Stimulated activated CD8-positive, alpha-beta memory T cell treated with anti-CD3 and anti-CD28 coated beads, Interleukin-7, amount 100 ng/mL, for 48 hours (primary cell): ENCODE measurements at regions not wholly inside any gene's neighbourhood (a gene's known extent, or its start where the extent isn't known, plus 50 kb on each side); places are given as distances from the start of the nearest gene placed in this dataset.

ENCODE experiments used
- DNase-seq, 2 donors: peaks; one replicate each; pipeline ENCODE4 v3.0.0-alpha.2; 2020; ENCODE audit warnings: low read depth in 1 of 2; ENCODE audit errors: extremely low read depth in 1 of 2

DNA sequence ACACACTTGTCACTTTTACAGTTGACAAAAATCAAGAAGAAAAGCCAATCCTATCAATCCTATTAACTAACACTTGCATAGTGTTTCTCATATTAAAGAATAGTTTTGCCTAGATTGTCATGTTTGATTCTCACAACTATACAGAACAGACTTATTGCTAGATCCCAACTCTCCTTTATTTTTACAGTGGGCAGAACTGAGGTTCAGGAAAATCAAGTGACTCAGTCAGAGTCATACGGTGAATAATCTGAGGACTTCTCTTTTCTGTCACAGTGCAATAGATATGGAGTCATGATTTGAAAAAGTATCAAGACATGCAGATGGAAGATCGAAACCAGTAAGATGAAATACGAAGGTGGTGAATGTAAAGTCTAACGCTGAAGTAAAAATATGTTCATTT lies 195.1 kb upstream of the CITED2 start:
- no peak for DNase-seq

- no peak for DNase-seq
Observed at GRCh38 chr6:139568956-139569538, 194.6 kb upstream of the CITED2 start.

DNA sequence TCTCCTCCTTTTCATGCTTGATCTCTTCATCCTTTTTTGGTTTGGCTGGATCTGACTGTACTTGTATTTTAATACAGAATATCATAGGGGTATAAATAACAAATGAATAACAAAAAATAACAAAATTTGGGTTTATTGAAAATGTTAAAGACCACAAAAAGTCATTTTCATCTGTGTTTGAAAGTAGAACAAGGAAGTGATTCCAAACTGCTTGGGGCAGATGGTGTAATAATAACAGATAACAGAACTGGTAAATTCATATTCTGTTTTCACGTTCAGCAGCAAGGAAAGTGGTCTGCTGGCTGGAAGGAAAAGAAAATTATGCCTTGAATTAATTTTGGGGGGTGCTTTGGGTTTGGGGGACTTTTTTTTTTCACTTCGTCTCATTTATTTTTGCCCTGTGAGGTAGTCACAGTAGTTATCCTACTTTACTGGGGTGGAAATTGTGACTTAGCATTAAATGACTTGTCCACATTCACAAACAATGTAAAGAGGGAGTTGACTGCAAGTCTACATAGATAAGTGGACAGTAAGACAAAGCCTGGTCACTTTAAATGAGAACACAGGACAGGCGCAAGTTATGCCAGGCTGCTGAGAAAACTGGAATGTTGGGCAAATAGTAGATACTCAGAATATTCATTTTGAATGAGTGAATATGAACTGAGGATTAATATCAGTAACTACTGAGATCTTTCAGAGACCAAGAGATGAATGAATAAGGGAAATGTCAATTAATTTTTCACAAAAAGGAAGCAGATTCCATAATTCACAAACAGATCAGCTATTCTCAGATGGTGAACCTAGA lies 193.9 kb upstream of the CITED2 start:
- DNase-seq = no peak

- DNase-seq = no peak
Observed at GRCh38 chr6:139567095-139567494, 192.6 kb upstream of the CITED2 start.

- DNase-seq = no peak
Observed at GRCh38 chr6:139565591-139565990, 191.1 kb upstream of the CITED2 start.

GRCh38 chr6:139557547-139557946 lies 183.1 kb upstream of the CITED2 start:
- no peak for DNase-seq

DNA sequence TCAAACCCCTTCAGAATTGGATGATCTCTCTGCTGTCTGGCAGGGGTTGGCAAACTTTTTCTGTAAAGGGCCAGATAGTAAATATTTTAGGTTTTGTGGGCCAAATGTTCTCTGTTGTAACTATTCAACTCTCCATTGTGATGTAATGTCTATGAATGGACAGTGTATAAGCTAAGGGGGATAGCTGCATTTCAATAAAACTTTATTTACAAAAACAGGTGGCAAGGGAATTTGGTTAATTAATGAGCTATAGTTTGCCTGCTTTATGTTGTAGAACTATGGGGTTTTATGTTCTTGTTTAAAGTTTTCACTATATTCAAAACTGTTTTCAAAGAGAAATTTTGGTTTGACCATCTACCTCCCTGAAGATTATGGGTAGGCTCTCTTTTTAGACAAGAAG lies 182.1 kb upstream of the CITED2 start:
- DNase-seq = no peak

DNA sequence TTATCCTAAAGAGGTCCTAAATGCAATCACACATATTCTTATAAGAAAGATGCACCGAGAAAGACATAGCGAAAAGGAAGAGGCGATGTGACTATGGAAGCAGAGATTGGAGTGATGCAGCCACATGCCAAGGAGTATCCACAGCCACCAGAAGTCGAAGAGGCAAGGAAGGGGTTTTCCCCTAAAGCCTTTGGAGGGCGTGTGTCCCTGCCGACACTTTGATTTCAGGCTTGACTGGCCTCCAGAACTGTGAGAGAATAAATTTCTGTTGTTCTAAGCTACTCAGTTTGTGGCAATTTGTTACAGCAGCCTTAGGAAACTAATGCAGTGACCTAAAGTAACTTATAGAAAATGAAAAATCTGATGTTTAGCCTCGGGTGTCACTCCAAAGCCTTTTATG lies 179.5 kb upstream of the CITED2 start:
- DNase-seq = no peak

GRCh38 chr6:139551376-139551775 lies 176.9 kb upstream of the CITED2 start:
- no peak for DNase-seq

- no peak for DNase-seq
Observed at GRCh38 chr6:139550361-139550760, 175.9 kb upstream of the CITED2 start.

GRCh38 chr6:139549561-139550070 lies 175.2 kb upstream of the CITED2 start:
- DNase-seq = no peak

DNA sequence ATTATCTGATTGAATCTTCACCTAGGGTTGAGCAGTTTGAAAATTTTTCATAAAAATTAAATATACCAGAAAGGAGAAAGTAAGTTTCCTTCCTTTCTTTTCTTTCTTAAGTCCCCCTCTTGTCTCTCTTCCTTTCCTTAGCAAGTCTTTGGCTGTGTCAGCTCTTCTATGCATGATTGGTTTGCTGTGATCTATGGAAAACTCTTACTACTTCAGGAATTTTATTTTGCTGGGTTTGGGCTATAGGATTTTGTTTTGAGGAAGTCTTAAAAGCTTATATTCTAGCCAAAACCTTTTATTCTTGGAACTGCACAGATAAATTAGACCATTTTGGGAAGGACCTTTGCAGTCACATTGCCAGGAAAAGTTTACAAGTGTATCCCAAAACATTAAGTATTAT lies 173.4 kb upstream of the CITED2 start:
- no peak for DNase-seq

DNA sequence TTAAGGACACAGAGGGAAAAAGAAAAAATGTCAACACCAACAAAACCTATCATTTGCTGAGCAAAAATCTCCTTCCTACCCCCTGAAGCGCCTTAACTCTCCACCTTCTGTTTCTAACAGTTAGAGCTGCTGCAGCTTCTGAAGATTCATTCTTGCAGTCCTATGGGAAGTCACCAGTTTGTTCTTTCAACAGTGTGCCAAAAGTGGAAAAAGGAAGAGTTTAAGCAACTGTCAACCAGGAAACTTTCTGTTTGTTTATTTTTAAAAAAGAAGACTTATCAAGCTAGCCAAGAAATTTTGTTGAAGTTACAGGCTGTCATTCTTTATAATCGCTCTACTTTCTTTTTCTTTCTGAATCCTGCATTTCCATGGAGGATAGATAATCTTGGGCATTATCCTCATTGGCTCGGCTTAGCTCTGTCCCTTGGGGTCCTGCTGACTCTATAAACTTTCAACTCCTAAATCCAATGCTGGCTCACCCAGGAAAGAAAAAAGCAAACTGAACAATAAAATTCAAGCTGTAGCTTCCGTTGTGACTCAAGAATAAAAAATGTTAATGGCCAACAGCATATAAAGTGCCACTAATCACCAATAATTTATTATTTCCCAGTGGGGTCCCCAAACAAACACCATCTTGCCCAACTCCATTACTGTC lies 172.8 kb upstream of the CITED2 start:
- no peak for DNase-seq

GRCh38 chr6:139546106-139546472 lies 171.6 kb upstream of the CITED2 start:
- DNase-seq = no peak

- DNase-seq = no peak
Observed at GRCh38 chr6:139545206-139546105, 171.0 kb upstream of the CITED2 start.

- DNase-seq = no peak
Observed at GRCh38 chr6:139544701-139545057, 170.2 kb upstream of the CITED2 start.

DNA sequence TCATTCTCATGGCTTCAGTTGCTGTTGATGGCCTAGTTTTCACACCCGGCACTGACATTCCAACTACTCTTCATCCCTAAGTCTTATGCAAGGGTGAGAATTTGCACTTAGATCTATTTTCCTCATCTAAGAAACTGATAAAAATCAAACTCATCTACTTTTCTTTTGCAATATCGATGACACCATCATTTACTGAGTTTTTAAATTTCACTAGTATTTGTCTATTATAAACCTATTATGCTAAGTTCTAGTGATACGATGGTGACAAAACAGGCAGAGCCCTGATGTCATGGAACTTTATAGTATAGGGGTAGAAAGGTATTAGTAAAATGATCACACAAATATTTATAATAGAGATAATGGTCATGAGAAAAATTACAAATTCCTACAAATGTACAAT lies 167.9 kb upstream of the CITED2 start:
- no peak for DNase-seq

GRCh38 chr6:139540894-139541293 lies 166.4 kb upstream of the CITED2 start:
- no peak for DNase-seq

DNA sequence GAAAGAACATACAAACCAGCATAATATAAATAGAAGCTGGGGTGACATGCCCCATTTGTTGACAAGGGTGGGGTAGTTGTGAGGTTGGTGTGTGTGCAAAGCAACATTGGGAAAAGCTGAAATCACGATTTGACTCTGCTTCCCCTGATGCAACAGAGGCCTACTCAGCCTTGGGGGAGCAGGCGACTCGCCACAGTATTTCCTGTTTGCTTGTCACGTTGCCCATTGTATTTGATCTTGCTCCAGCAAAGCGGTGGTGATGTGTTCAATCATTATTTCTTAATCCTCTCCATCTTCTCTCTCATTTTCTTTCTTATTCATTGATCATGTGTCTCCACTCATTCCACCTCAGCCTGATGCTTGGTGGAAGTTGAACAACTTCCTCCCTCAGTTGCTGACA lies 165.8 kb upstream of the CITED2 start:
- DNase-seq = peak; percentile 21 to 60

DNA sequence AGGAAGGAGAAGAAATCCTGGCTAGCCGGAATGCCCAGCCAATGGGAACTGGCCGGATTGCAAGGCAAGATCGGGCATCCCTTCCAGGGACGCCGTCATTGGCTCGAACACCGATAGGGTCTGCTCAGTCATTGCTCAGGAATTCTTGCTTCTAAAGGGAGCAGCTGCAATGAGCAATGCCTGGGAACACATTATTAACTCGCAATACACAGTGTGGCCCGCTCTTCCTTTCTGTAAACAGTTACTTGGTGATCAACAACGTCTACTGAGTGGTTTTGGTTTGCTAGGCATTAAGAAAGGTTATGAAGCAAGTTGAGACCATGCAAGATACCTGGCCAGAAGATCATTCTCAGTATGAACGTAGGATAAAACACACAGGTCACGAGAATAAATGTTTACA lies 165.4 kb upstream of the CITED2 start:
- DNase-seq = no peak

DNA sequence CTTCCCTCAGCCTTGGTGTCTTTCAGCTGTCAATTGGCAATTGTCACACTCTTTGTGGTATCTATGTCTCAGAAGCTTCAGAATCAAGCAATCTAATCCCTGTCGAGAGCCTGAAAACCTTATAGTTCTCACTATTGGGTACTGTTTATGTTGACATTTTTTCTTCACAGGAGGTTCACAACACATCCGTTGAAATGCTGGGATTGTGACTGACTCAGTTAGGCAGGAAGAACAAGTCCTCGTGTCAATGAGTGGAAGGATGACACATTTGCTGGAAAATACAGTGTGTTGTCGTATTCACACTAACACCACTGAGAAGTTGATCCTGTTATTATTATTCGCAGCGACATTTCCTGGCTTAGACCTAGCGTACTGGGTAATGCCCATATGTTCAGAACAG lies 163.9 kb upstream of the CITED2 start:
- DNase-seq = no peak
